IMR-90 (cell line): ENCODE measurements at regions not wholly inside any gene's neighbourhood (a gene's known extent, or its start where the extent isn't known, plus 50 kb on each side); places are given as distances from the start of the nearest gene placed in this dataset.
"Not testable (repeated sequence)": the region's sequence is repeated elsewhere in the genome, so short reads cannot be mapped to it uniquely, and the experiment has no call there.

ENCODE experiments used
- ATAC-seq: fragments of 200-7000 bp; cut with Tn5 transposase; 2 replicates; pipeline ENCODE4 v1.9.1; 2020; ENCODE audit warnings: low read depth, mild to moderate bottlenecking, moderate library complexity
- BruUV-seq: library from RNA; stranded (reverse); fragments of 400-500 nt; replicated peaks from 2 replicates; lab custom pipeline; 2021; lab: Mats Ljungman, UMichigan
- CTCF ChIA-PET: fragments of 300-600 bp; formaldehyde crosslinking; extraction: SDS; loops from one replicate; lab custom pipeline; 2021; ENCODE audit warnings: antibody characterized with exemption; lab: Yijun Ruan, JAX
- POLR2A ChIA-PET: fragments of 300-600 bp; sonication (Branson Sonifier 250); formaldehyde crosslinking; loops from one replicate; lab custom pipeline; 2022; ENCODE audit warnings: antibody characterized with exemption; ENCODE audit not compliant: unreplicated experiment; lab: Charles Lee
- DNase-seq: peaks from one replicate; pipeline ENCODE4 v3.0.0; 2013
- H2AFZ ChIP-seq: replicated peaks from 2 replicates; pipeline ENCODE3; 2013; ENCODE audit warnings: low read length, mild to moderate bottlenecking; ENCODE audit not compliant: poor library complexity
- H2AK5ac ChIP-seq: 2 replicates; pipeline ENCODE4 v1.6.1; 2013; ENCODE audit warnings: low read depth, low read length, inconsistent platforms
- H2AK9ac ChIP-seq: replicated peaks from 2 replicates; pipeline ENCODE3; 2013; ENCODE audit warnings: mild to moderate bottlenecking, low read depth, low read length, moderate library complexity; ENCODE audit not compliant: poor library complexity
- H2BK120ac ChIP-seq: 2 replicates; pipeline ENCODE4 v1.6.1; 2013; ENCODE audit warnings: low read depth, low read length, inconsistent platforms
- H2BK15ac ChIP-seq: 3 replicates; pipeline ENCODE4 v1.6.1; 2013; ENCODE audit warnings: low read depth, low read length, inconsistent platforms
- H2BK20ac ChIP-seq: 2 replicates; pipeline ENCODE4 v1.6.1; 2013; ENCODE audit warnings: low read depth, mild to moderate bottlenecking, inconsistent platforms, low read length, moderate library complexity
- H2BK5ac ChIP-seq: 2 replicates; pipeline ENCODE4 v1.6.1; 2013; ENCODE audit warnings: mild to moderate bottlenecking, low read depth, low read length, inconsistent platforms; ENCODE audit not compliant: poor library complexity, severe bottlenecking
- H3K14ac ChIP-seq: replicated peaks from 2 replicates; pipeline ENCODE4 v1.6.1; 2013; ENCODE audit warnings: low read depth, low read length, inconsistent platforms
- H3K18ac ChIP-seq: 2 replicates; pipeline ENCODE4 v1.6.1; 2013; ENCODE audit warnings: low read depth, low read length, control low read depth
- H3K23ac ChIP-seq: 2 replicates; pipeline ENCODE4 v1.6.1; 2013; ENCODE audit warnings: low read depth, low read length, inconsistent platforms
- H3K27ac ChIP-seq: 2 replicates; pipeline ENCODE4 v1.5.1; 2013; ENCODE audit warnings: mild to moderate bottlenecking, control low read depth, low read length; ENCODE audit not compliant: insufficient read depth
- H3K27me3 ChIP-seq: 2 replicates; pipeline ENCODE4 v1.6.1; 2013; ENCODE audit warnings: low read length; ENCODE audit not compliant: control insufficient read depth, insufficient read depth
- H3K36me3 ChIP-seq: 2 replicates; pipeline ENCODE4 v1.6.1; 2013; ENCODE audit warnings: low read length, mixed read lengths; ENCODE audit not compliant: control insufficient read depth, insufficient read depth
- H3K4ac ChIP-seq: 2 replicates; pipeline ENCODE4 v1.6.1; 2013; ENCODE audit warnings: low read depth, low read length, inconsistent platforms
- H3K4me1 ChIP-seq: 2 replicates; pipeline ENCODE4 v1.6.1; 2013; ENCODE audit warnings: low read length, mixed read lengths; ENCODE audit not compliant: control insufficient read depth, insufficient read depth
- H3K4me2 ChIP-seq: 2 replicates; pipeline ENCODE4 v1.6.1; 2013; ENCODE audit warnings: low read depth, mild to moderate bottlenecking, control low read depth, low read length, moderate library complexity
- H3K4me3 ChIP-seq: 2 replicates; pipeline ENCODE4 v1.5.1; 2013; ENCODE audit warnings: low read depth, mild to moderate bottlenecking, control low read depth, low read length, moderate library complexity; ENCODE audit not compliant: insufficient read depth
- H3K56ac ChIP-seq: 2 replicates; pipeline ENCODE4 v1.6.1; 2013; ENCODE audit warnings: low read length, inconsistent platforms; ENCODE audit not compliant: insufficient read depth; ENCODE audit errors: extremely low read depth
- H3K79me1 ChIP-seq, 2 experiments: 2 replicates each; pipeline ENCODE4 v1.6.1; 2013; ENCODE audit warnings: low read length in 2 of 2, inconsistent platforms in 1 of 2, low read depth in 1 of 2
- H3K9ac ChIP-seq: 2 replicates; pipeline ENCODE4 v1.6.1; 2013; ENCODE audit warnings: low read depth, low read length, control low read depth
- H3K9me1 ChIP-seq: 2 replicates; pipeline ENCODE4 v1.6.1; 2013; ENCODE audit warnings: low read length, inconsistent platforms; ENCODE audit not compliant: insufficient read depth
- H3K9me3 ChIP-seq: 2 replicates; pipeline ENCODE4 v1.6.1; 2013; ENCODE audit warnings: low read length; ENCODE audit not compliant: control insufficient read depth, insufficient read depth
- H4K20me1 ChIP-seq: 2 replicates; pipeline ENCODE4 v1.6.1; 2013; ENCODE audit warnings: low read length, inconsistent platforms; ENCODE audit not compliant: insufficient read depth
- H4K5ac ChIP-seq: 2 replicates; pipeline ENCODE4 v1.6.1; 2013; ENCODE audit warnings: mild to moderate bottlenecking, low read depth, low read length, control low read depth
- H4K8ac ChIP-seq, 2 experiments: 2 replicates each; pipeline ENCODE4 v1.6.1; 2013; ENCODE audit warnings: low read depth in 2 of 2, low read length in 2 of 2, control low read depth in 1 of 2, inconsistent platforms in 1 of 2
- H4K91ac ChIP-seq: 2 replicates; pipeline ENCODE4 v1.6.1; 2013; ENCODE audit warnings: low read depth, low read length, inconsistent platforms; ENCODE audit not compliant: insufficient read depth
- MAFK ChIP-seq: IDR thresholded peaks from 2 replicates; pipeline ENCODE4 v1.6.1; 2012; ENCODE audit warnings: low read depth, low read length, improper control_type of control experiment
- WGBS, 2 experiments: methylation state at CpG; one replicate each; pipeline versions ENCODE4 v1.1.5 to v1.1.7; 2013; ENCODE audit warnings: missing lambda C conversion rate in 2 of 2; ENCODE audit not compliant: insufficient read length in 1 of 2; ENCODE audit errors: extremely low coverage in 2 of 2; 5-methylcytosine and 5-hydroxymethylcytosine counted together
- dilution Hi-C: fragments of 300-500 bp; cut with HindIII; formaldehyde crosslinking; loops from one replicate; pipeline ENCODE4 v1.14.3; 2018; ENCODE audit warnings: low sequenced_read_pairs; ENCODE audit not compliant: unreplicated experiment
- in situ Hi-C: fragments of 300-500 bp; cut with MboI; formaldehyde crosslinking; loops from 3 replicates; pipeline ENCODE4 v1.14.3; 2019; ENCODE audit warnings: low sequenced_read_pairs, inconsistent platforms, mixed read lengths
- intact Hi-C: fragments of 100-400 bp; cut with micrococcal nuclease; formaldehyde crosslinking; loops from 2 replicates; pipeline ENCODE4 v1.10.0; 2022

DNA sequence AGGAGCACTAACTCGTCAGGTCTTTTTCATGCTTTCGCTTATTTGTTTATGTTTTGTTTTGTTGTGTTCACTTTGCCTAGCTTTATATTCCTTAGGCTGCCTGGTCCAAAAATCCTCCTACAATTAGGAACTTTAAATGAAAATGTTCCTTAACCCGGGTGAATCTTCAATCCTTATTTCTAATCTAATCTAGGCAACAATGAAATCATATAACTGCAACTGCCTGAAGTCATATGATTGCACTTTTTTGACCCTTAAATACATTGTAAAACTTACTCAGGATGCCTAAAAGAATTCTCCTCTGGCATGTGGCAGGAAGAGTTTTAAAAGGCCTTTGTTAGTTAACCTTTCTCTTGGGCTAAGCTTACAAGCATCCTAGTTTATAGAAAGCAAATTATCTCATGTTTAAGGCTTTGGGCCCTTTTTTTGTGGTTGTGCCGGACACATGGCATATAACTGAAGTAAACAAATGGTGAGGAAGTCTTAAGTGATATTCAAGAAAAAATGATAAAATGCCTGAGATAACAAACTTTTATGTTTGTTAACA is 279.4 kb downstream of the FAT4 start:
- Histone ChIP-seq H2BK20ac (no peak overlapping the region), H3K36me3 (no peaks in the 10 kb centered on the region), H2AK5ac (no peak overlapping the region), H4K20me1 (no peaks in the 10 kb centered on the region), H3K56ac (no peak overlapping the region), H3K9me3 (no peaks in the 10 kb centered on the region), H4K8ac (no peak overlapping the region), H3K14ac (no peak overlapping the region), H3K9ac (no peak overlapping the region), H3K4me3 (no peak overlapping the region), H3K79me1 (no peaks in the 10 kb centered on the region), H3K4me1 (no peaks in the 10 kb centered on the region), H3K9me1 (no peaks in the 10 kb centered on the region), H3K4me2 (no peak overlapping the region), H2BK5ac (no peak overlapping the region), H3K23ac (no peak overlapping the region), H3K4ac (no peak overlapping the region), H2AFZ (no peak overlapping the region), H2BK15ac (no peak overlapping the region), H3K27ac (no peak overlapping the region), H2AK9ac (no peak overlapping the region), H3K18ac (no peak overlapping the region), H2BK120ac (no peak overlapping the region), H4K5ac (no peak overlapping the region), H3K27me3 (no peaks in the 10 kb centered on the region), H4K91ac (no peak overlapping the region)
- ATAC-seq (no peak), DNase-seq (no peak)
- POLR2A ChIA-PET = no interaction called here
- dilution Hi-C loops (no loop called here), in situ Hi-C loops (no loop called here), intact Hi-C loops (no loop called here)
- WGBS, 2 experiments = no CpG with 5 or more reads among the region's 4 CpGs
- no peak for TF ChIP-seq MAFK
- CTCF ChIA-PET = interaction anchor here (1.3 kb wide), 1 partner anchor 11 kb away, joined by 3 read pairs; no protein-coding TSS in a partner anchor
- no TSS peak for BruUV-seq

DNA sequence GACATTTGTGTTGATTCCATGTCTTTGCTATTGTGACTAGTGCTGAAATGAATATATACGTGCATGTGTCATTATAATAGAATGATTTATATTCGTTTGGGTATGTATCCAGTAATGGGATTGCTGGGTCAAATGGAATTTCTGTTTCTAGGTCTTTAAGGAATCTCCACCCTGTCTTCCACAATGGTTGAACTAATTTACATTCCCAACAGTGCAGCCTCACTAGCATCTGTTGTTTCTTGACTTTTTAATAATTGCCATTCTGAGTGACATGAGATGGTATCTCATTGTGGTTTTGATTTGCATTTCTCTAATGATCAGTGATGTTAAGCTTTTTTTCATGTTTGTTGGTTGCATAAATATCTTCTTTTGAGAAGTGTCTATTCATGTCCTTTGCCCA is 291.2 kb downstream of the FAT4 start:
- H3K36me3 ChIP-seq, H3K4me2 ChIP-seq, H3K9me1 ChIP-seq, H2BK5ac ChIP-seq, ATAC-seq, H4K20me1 ChIP-seq, intact Hi-C loops, H2AFZ ChIP-seq, H2AK5ac ChIP-seq, H4K91ac ChIP-seq, H4K8ac ChIP-seq, H3K4ac ChIP-seq, H3K23ac ChIP-seq, H3K79me1 ChIP-seq, H3K4me1 ChIP-seq, dilution Hi-C loops, H3K27ac ChIP-seq, H3K56ac ChIP-seq, H3K9ac ChIP-seq, BruUV-seq, H3K4me3 ChIP-seq, H2BK120ac ChIP-seq, H3K14ac ChIP-seq, H2AK9ac ChIP-seq, in situ Hi-C loops, H3K9me3 ChIP-seq, H3K27me3 ChIP-seq, H2BK20ac ChIP-seq, DNase-seq, H3K18ac ChIP-seq, POLR2A ChIA-PET, H2BK15ac ChIP-seq, H4K5ac ChIP-seq, CTCF ChIA-PET: not testable (repeated sequence)
- WGBS, 2 experiments = no CpG with 5 or more reads among the region's 2 CpGs
